Hepatocyte (in vitro differentiated cells): ENCODE measurements at regions not wholly inside any gene's neighbourhood (a gene's known extent, or its start where the extent isn't known, plus 50 kb on each side); places are given as distances from the start of the nearest gene placed in this dataset.

Experiments
- DNase-seq: peaks from one replicate; pipeline ENCODE4 v3.0.0-alpha.2; 2016; ENCODE audit warnings: low spot score
- H2AFZ ChIP-seq: fragments of 200-600 bp; sonication (generic); 2 replicates; pipeline ENCODE4 v1.6.0; 2016; ENCODE audit warnings: antibody characterized with exemption, mild to moderate bottlenecking
- H3K27ac ChIP-seq: fragments of 200-600 bp; sonication (generic); 2 replicates; pipeline ENCODE4 v1.5.1; 2016; ENCODE audit warnings: mild to moderate bottlenecking
- H3K27me3 ChIP-seq: fragments of 200-600 bp; sonication (generic); 2 replicates; pipeline ENCODE4 v1.6.1; 2016
- H3K36me3 ChIP-seq: fragments of 200-600 bp; sonication (generic); replicated peaks from 2 replicates; pipeline ENCODE4 v1.5.1; 2016; ENCODE audit warnings: low read depth; ENCODE audit not compliant: insufficient read depth
- H3K4me1 ChIP-seq: fragments of 200-600 bp; sonication (generic); 2 replicates; pipeline ENCODE4 v1.5.1; 2016; ENCODE audit warnings: mild to moderate bottlenecking, moderate library complexity; ENCODE audit not compliant: insufficient read depth
- H3K4me2 ChIP-seq: fragments of 200-600 bp; sonication (generic); 2 replicates; pipeline ENCODE4 v1.6.0; 2016
- H3K4me3 ChIP-seq: fragments of 200-600 bp; sonication (generic); 2 replicates; pipeline ENCODE4 v1.5.1; 2016; ENCODE audit warnings: mild to moderate bottlenecking
- H3K79me2 ChIP-seq: fragments of 200-600 bp; sonication (generic); 2 replicates; pipeline ENCODE4 v1.6.0; 2017; ENCODE audit warnings: mild to moderate bottlenecking
- H3K9me2 ChIP-seq: fragments of 200-600 bp; sonication (generic); replicated peaks from 2 replicates; pipeline ENCODE4 v1.6.0; 2017; ENCODE audit warnings: mild to moderate bottlenecking; ENCODE audit not compliant: insufficient read depth
- H3K9me3 ChIP-seq: fragments of 200-600 bp; sonication (generic); 2 replicates; pipeline ENCODE4 v1.5.1; 2016; ENCODE audit warnings: low read depth, mild to moderate bottlenecking
- H4K20me1 ChIP-seq: fragments of 200-600 bp; sonication (generic); 2 replicates; pipeline ENCODE4 v1.6.0; 2016; ENCODE audit warnings: mild to moderate bottlenecking; ENCODE audit not compliant: insufficient read depth, poor library complexity, severe bottlenecking
- CTCF ChIP-seq: fragments of 200-600 bp; sonication (generic); IDR thresholded peaks from 2 replicates; pipeline ENCODE4 v1.5.1; 2016; ENCODE audit warnings: antibody characterized with exemption, mild to moderate bottlenecking; ENCODE audit not compliant: poor library complexity
- EZH2 ChIP-seq: fragments of 200-600 bp; sonication (generic); IDR thresholded peaks from 2 replicates; pipeline ENCODE4 v1.6.1; 2016; ENCODE audit warnings: antibody characterized with exemption, mild to moderate bottlenecking, borderline replicate concordance
- EZH2phosphoT487 ChIP-seq: fragments of 200-600 bp; sonication (generic); IDR thresholded peaks from one replicate; pipeline ENCODE4 v1.6.1; 2018; ENCODE audit warnings: antibody characterized with exemption, mild to moderate bottlenecking, low read depth, moderate library complexity; ENCODE audit not compliant: unreplicated experiment, severe bottlenecking
- WGBS: methylation state at CpG from one replicate; pipeline ENCODE4 v1.1.6; 2016; ENCODE audit warnings: low lambda C conversion rate; ENCODE audit errors: missing lambda C conversion rate; 5-methylcytosine and 5-hydroxymethylcytosine counted together

DNA sequence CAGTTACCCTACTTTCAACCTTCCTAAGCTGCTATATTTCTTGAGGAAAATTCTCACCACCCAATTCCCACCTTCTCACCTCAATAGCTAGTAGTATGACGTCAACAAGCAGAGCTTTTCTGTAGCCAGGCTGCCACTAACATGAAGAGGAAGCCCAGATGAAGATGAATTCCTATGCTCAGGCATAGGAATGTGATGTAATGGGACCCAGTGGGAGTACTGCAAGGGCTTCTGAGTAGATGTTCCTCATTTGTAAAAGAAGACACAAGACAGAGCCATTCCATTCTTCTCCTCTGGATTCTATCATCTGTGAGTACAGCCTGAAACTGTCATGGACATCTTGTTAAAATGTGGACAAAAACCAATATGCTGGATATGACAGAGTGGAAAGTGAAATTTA lies 81.6 kb upstream of the KLF3 start:
- peaks cover 11% of the 10 kb centered on the region for H3K4me1 ChIP-seq
- no peaks in the 10 kb centered on the region for H3K9me3 ChIP-seq
- H4K20me1 ChIP-seq = no peaks in the 10 kb centered on the region
- no peaks in the 10 kb centered on the region for H3K9me2 ChIP-seq
- no peaks in the 10 kb centered on the region for H3K27me3 ChIP-seq
- no peak overlapping the region for H2AFZ ChIP-seq
- no peak for DNase-seq
- no peaks in the 10 kb centered on the region for H3K36me3 ChIP-seq
- WGBS = 55% methylated on average over 1 of the region's 1 CpG
- no peak overlapping the region for H3K4me2 ChIP-seq
- no peak overlapping the region for H3K4me3 ChIP-seq
- no peak overlapping the region for H3K27ac ChIP-seq
- TF ChIP-seq EZH2phosphoT487 = no peak
- no peak for TF ChIP-seq EZH2
- no peak for TF ChIP-seq CTCF
- H3K79me2 ChIP-seq = no peaks in the 10 kb centered on the region

GRCh38 chr4:38582889-38583470 lies 81.0 kb upstream of the KLF3 start:
- Histone ChIP-seq H3K4me2 (no peak overlapping the region), H3K36me3 (no peaks in the 10 kb centered on the region), H2AFZ (no peak overlapping the region), H3K4me1 (peaks cover 11% of the 10 kb centered on the region), H3K4me3 (no peak overlapping the region), H3K27me3 (no peaks in the 10 kb centered on the region), H4K20me1 (no peaks in the 10 kb centered on the region), H3K9me2 (no peaks in the 10 kb centered on the region), H3K27ac (no peak overlapping the region), H3K9me3 (no peaks in the 10 kb centered on the region), H3K79me2 (no peaks in the 10 kb centered on the region)
- WGBS = 59% methylated on average over 3 of the region's 3 CpGs
- DNase-seq = no peak
- no peak for TF ChIP-seq EZH2phosphoT487
- no peak for TF ChIP-seq EZH2
- no peak for TF ChIP-seq CTCF

DNA sequence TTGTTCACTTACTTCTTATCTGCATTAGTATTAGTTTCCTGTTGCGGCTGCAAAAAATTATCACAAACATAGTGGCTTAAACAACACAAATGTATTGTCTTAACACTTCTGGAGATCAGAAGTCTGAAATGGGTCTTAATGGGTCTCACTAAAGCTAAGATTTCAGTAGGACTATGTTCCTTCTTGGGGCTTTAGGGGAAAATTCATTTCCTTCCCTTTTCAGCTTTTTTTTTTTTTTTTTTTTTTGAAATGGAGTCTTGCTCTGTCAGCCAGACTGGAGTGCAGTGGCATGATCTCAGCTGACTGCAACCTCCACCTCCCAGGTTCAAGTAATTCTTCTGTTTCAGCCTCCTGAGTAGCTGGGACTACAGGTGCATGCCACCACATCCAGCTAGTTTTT lies 78.1 kb upstream of the KLF3 start:
- 100% methylated on average over 1 of the region's 1 CpG for WGBS
- Histone ChIP-seq H3K9me3 (no peaks in the 10 kb centered on the region), H2AFZ (no peak overlapping the region), H3K27ac (no peak overlapping the region), H3K27me3 (no peaks in the 10 kb centered on the region), H3K9me2 (no peaks in the 10 kb centered on the region), H3K4me2 (no peak overlapping the region), H3K36me3 (no peaks in the 10 kb centered on the region), H4K20me1 (no peaks in the 10 kb centered on the region), H3K4me3 (no peak overlapping the region), H3K4me1 (peaks cover 10% of the 10 kb centered on the region), H3K79me2 (no peaks in the 10 kb centered on the region)
- TF ChIP-seq CTCF (no peak), EZH2phosphoT487 (no peak), EZH2 (no peak)
- DNase-seq = no peak

DNA sequence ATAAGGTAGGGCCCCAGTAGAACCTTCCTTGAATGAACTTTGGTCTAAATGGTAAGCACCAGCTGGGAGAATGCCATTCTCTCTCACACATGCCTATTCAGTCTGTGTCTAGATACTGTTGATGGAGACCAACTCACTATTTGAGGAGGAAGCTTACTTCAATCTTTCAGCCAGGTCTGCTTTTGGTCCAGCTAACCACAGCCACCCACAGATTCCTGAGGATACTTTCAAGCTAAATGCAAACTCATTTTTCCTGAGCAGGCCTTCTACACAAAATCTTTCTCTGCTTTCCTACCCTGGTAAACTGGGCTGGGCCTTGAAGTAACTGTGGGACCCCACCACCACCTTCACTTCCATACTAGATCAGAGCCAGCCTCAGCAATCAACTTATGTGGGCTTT lies 76.9 kb upstream of the KLF3 start:
- Histone ChIP-seq H3K4me1 (peaks cover 4% of the 10 kb centered on the region), H3K9me3 (no peaks in the 10 kb centered on the region), H2AFZ (no peak overlapping the region), H3K4me2 (no peak overlapping the region), H3K27ac (no peak overlapping the region), H3K36me3 (no peaks in the 10 kb centered on the region), H3K9me2 (no peaks in the 10 kb centered on the region), H3K79me2 (no peaks in the 10 kb centered on the region), H3K27me3 (no peaks in the 10 kb centered on the region), H3K4me3 (no peak overlapping the region), H4K20me1 (no peaks in the 10 kb centered on the region)
- TF ChIP-seq EZH2phosphoT487 (no peak), EZH2 (no peak), CTCF (no peak)
- no peak for DNase-seq
